ENCODE measurements at regions not wholly inside any gene's neighbourhood (a gene's known extent, or its start where the extent isn't known, plus 50 kb on each side); places are given as distances from the start of the nearest gene placed in this dataset.
"Not testable (repeated sequence)": the region's sequence is repeated elsewhere in the genome, so short reads cannot be mapped to it uniquely, and the experiment has no call there.

GRCh38 chr6:11401954-11402353, 135.6 kb upstream of the TMEM170B start:
- not testable (repeated sequence) for TF ChIP-seq CTCF, POLR2A, EP300 (IDR thresholded peaks at IDR 0.05)
